GM19324 (cell line): ENCODE measurements at regions not wholly inside any gene's neighbourhood (a gene's known extent, or its start where the extent isn't known, plus 50 kb on each side); places are given as distances from the start of the nearest gene placed in this dataset.
"Not testable (repeated sequence)": the region's sequence is repeated elsewhere in the genome, so short reads cannot be mapped to it uniquely, and the experiment has no call there.

Experiments used
- ATAC-seq: cut with Tn5 transposase; IDR thresholded peaks from one replicate; pipeline ENCODE4 v1.9.1; 2021; ENCODE audit warnings: mild to moderate bottlenecking, moderate library complexity; ENCODE audit not compliant: unreplicated experiment, low FRiP score

GRCh38 chr1:121095014-121095413 is 89.1 kb downstream of the FAM72B start:
- ATAC-seq = not testable (repeated sequence)

- peak; percentile 95 for ATAC-seq
These were observed 86.8 kb downstream of the FAM72B start for GRCh38 chr1:121097127-121097866.

GRCh38 chr1:121097867-121098215 is 86.3 kb downstream of the FAM72B start:
- not testable (repeated sequence) for ATAC-seq

- ATAC-seq = not testable (repeated sequence)
These were observed 75.1 kb downstream of the FAM72B start for GRCh38 chr1:121109025-121109424.

GRCh38 chr1:121116522-121117297 is 67.4 kb downstream of the FAM72B start:
- not testable (repeated sequence) for ATAC-seq

GRCh38 chr1:121117298-121117611 is 66.9 kb downstream of the FAM72B start:
- ATAC-seq = not testable (repeated sequence)

GRCh38 chr1:121117622-121118479 is 66.3 kb downstream of the FAM72B start:
- not testable (repeated sequence) for ATAC-seq
